Activated CD8-positive, alpha-beta memory T cell treated with anti-CD3 and anti-CD28 coated beads for 48 hours (primary cell): ENCODE measurements at regions not wholly inside any gene's neighbourhood (a gene's known extent, or its start where the extent isn't known, plus 50 kb on each side); places are given as distances from the start of the nearest gene placed in this dataset.

Source experiments
- DNase-seq, 3 experiments: peaks; one replicate each; pipeline ENCODE4 v3.0.0-alpha.2; 2020; ENCODE audit warnings: low read depth in 2 of 3, low spot score in 2 of 3

DNA sequence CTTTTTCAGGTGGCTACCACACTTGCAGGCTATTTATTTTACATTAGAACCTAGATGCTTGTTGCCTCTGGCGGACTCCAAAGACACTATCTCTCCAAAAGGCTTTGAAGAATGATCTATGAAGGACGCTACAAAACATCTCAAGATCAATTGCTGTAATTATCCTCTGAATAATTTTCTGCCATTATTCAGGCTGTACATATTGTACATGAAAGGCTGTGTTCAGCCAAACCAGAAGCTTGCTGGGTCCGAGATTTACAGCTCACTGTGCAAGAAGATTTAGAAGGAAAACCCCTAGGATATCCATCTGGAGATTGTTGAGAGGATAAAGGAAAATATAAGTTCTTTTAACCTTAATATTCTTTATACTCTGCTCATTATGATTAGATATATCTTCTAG lies 523.6 kb upstream of the PLXNA2 start:
- no peak for DNase-seq

- no peak for DNase-seq
These were observed 528.7 kb upstream of the PLXNA2 start for GRCh38 chr1:208772891-208773290.

DNA sequence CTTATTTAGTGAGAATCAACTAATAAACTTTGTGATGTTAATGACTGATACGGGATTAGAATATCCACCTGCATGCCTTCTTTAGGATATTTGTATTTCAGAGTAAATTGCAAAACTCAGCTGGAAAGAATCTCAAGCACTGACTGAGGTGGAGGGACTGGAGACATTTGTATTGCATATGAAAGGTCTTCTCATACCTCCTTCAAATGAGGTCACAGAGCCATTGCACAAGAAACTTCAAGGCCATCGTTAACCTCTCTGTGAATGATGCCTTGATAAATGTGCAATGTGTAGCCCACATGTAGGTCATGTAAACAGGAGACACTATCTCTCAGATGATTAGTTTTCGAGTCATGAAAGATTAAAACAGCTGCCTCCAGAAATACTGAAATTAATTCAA lies 531.7 kb upstream of the PLXNA2 start:
- no peak for DNase-seq

GRCh38 chr1:208778417-208778816 lies 534.2 kb upstream of the PLXNA2 start:
- DNase-seq, result no peak

GRCh38 chr1:208781391-208782045 lies 537.3 kb upstream of the PLXNA2 start:
- no peak for DNase-seq

GRCh38 chr1:208782186-208782585 lies 538.0 kb upstream of the PLXNA2 start:
- DNase-seq, result no peak

DNA sequence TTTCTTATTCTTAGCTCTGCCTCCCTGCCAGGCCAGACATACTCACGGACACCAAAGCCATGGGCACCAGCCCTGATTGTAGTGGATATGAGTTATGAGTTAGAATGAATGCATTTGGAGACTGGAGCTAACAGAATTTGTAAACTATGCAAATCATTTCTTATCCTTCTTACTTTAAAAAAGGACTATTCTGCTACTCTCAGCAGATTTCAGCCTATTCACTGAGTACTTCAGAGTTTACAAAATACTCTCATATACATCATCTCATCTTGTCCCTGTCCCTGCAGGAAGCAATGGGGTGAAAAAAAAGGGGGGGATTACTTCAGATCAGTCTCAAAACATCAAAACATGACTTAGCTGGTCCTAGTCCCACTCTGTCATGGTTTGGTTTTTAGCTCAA lies 541.4 kb upstream of the PLXNA2 start:
- no peak for DNase-seq

- DNase-seq, result no peak
These were observed 543.0 kb upstream of the PLXNA2 start for GRCh38 chr1:208787219-208787618.

GRCh38 chr1:208788013-208788540 lies 543.9 kb upstream of the PLXNA2 start:
- no peak for DNase-seq

DNA sequence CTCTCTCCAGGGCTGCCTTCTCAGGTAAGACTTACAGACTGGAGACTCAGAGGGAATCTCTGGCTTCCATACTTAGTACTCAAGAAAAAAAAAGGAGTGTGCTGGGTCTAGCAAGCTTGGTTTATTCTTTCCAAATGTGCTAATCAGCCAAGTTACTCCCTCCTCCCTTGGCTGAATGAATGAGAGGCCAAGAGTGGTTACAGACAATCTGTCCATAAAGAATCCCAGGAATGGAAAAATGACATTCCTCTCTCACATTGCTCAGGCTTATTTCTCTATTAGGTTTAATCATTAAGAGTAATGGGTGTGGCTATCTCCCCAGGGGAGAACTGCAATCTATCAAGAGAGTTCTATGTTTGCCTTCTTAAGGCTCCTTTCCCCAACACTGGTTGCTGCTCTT lies 547.3 kb upstream of the PLXNA2 start:
- DNase-seq, result no peak

GRCh38 chr1:208793861-208794345 lies 549.7 kb upstream of the PLXNA2 start:
- DNase-seq, result no peak

- no peak for DNase-seq
These were observed 555.0 kb upstream of the PLXNA2 start for GRCh38 chr1:208799186-208799585.

- no peak for DNase-seq
These were observed 559.0 kb upstream of the PLXNA2 start for GRCh38 chr1:208803011-208803811.

GRCh38 chr1:208807446-208808127 lies 563.4 kb upstream of the PLXNA2 start:
- no peak for DNase-seq

DNA sequence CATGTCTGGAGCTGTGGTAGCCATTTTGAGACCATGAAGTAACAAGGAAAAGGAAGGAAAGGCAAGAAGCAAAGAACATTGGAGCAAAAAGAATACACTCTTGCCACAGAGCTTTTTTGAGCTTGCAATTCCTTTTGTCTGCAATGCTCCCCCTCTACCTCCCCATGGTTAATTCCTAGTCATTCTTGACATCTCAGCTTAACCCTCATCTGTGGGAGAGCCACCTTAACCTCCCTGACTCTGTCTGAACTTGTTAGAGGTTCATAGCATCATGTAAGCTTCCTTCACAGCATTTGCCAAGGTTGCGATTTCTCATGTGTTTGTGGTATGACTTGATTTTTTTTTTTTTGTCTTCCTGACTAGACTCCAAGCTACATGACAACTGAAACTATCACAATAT lies 564.1 kb upstream of the PLXNA2 start:
- no peak for DNase-seq

- no peak for DNase-seq
These were observed 565.7 kb upstream of the PLXNA2 start for GRCh38 chr1:208809876-208810275.

DNA sequence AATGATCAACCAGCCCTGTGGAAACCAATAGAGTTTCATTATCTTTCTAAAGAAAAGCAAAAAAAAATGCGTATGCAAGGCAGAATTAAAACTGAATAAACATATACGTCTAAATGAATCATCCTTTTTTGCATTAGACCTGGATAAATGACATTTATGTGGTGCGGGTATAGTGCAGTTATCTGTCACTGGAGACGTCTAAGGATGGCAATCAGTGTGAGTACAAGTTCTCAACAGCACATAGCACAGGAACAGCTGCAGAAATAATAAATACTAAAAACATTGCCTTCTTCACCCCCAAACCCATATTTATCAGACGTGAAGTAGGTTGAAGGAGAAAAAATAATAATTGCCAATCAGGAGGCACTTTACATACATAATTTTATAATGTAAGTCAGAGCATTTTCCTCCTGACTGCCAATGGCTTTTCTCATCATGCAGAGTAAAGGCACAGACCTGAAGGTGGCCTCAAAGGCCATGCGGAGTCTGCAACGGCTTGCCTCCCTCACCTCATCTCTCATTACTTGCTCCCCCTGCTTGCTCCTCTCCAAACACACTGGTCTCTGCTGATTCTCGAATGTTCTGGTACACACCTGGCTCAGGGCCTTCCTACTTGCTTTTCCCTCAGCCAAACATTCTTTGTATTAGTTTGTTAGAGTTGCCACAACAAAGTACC lies 574.7 kb upstream of the PLXNA2 start:
- no peak for DNase-seq

- no peak for DNase-seq
These were observed 576.5 kb upstream of the PLXNA2 start for GRCh38 chr1:208820580-208821212.

GRCh38 chr1:208821939-208822338 lies 577.8 kb upstream of the PLXNA2 start:
- no peak for DNase-seq

DNA sequence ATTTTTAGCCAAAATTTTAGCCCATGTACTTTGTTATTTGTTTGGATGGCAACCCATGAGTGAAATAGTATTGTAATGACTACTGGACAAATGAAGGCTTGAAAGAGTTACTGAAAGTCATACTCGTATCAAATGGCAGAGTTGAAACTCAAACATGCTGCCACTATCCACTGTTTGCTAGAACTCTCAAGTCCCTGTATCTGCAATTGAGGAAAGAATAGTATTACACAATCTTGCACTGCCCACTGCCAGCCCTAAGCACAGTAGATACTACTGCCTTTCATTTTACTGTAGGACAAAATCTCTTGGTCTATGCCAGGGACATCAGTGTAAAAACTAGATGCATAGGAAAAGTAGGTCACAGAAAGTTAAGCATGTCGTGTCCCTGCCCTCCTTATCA lies 581.1 kb upstream of the PLXNA2 start:
- no peak for DNase-seq

- no peak for DNase-seq
These were observed 585.4 kb upstream of the PLXNA2 start for GRCh38 chr1:208829595-208829994.
